ENCODE measurements at regions not wholly inside any gene's neighbourhood (a gene's known extent, or its start where the extent isn't known, plus 50 kb on each side); places are given as distances from the start of the nearest gene placed in this dataset.

DNA sequence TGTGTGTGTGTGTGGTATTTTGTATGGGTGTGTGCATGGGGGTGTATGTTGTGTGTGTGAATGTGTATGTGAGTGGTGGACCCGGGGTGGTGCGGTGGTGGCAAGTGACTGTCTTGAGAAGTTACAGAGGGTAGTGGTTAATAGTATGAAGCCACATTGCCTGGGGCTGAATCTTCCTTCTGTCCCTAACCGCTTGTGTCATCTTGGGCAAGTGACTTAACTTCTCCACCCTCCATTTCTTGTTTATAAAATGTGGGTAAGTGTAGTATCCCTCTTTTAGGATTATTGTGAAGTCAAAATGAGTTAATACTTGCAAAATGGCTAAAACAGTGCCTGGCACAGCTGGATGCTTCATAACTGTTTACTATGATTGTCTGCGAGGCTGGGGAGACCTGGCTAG, 63.5 kb downstream of the MYCN start:
- DNase-seq (ENCODE audit: low read depth), result no peak

DNA sequence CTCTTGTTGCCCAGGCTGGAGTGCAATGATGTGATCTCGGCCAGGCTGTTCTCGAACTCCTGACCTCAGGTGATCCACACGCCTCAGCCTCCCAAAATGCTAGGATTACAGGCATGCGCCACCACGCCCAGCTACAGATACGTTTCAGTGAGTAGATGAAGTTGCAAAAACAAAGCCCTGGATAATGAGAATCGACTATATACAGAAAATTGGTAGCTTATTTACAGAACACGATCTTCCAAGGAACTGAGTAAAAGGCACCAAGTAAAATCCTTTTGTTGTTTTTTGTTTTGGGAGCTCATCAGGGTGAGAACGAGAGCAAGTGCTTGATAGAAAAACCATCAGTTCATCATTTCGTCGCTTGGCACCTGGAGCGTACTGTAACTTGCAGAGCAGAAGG, 62.8 kb downstream of the MYCN start:
- DNase-seq (ENCODE audit: low read depth), result no peak

DNA sequence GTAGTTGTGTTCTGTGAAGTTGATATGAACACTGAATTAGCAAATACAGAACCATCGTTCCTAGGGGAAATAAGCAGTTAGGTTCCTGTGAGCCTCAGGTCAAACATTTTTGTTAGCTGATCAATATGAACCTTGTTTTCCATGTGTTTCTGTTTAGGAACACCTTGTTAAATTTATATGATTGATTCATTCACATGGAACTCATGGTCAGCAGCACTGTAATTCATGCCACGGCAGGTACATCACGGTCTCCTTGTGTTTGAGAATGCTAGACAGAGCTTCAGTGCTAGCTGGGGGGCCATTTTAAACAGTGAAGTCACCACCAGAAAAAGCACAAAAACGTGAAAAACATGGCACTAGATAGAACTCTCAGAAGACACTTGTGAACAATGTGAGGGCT, 62.2 kb downstream of the MYCN start:
- DNase-seq (ENCODE audit: low read depth), result no peak

DNA sequence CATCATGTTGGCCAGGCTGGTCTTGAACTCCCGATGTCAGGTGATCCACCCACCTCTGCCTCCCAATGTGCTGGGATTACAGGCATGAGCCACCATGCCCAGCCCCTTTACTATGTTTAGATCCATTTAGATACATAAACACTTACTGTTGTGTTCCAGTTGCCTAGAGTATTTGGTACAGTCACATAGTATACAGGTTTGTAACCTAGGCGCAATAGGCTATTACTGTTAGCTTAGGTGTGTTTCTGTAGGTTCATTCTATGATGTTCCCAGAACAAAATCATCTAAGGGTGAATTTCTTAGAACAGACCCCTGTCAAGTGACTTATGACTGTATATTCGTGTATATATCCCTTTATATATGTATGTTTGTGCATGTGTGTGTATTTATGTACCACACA, 61.8 kb downstream of the MYCN start:
- DNase-seq (ENCODE audit: low read depth), result no peak

DNA sequence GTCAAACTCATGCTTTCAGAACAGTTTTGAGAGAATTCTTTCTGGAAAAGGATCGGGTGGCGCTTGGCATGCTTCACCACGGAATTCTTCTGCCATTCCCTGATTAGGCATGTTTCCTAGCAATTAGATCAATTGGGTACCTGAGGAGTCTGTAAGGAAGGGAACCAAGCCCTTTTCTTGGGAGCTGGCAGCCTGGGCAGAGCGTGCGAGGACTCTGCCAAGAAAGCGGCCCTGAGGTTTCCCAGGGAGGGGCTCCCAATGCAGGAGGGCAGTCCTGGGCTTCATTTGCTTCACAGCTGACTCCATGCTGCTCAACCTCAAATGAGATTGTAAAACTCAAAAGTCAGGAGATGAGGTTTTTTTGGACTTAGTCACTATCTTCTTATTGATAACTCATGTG, 60.3 kb downstream of the MYCN start:
- DNase-seq (ENCODE audit: low read depth), result no peak

DNA sequence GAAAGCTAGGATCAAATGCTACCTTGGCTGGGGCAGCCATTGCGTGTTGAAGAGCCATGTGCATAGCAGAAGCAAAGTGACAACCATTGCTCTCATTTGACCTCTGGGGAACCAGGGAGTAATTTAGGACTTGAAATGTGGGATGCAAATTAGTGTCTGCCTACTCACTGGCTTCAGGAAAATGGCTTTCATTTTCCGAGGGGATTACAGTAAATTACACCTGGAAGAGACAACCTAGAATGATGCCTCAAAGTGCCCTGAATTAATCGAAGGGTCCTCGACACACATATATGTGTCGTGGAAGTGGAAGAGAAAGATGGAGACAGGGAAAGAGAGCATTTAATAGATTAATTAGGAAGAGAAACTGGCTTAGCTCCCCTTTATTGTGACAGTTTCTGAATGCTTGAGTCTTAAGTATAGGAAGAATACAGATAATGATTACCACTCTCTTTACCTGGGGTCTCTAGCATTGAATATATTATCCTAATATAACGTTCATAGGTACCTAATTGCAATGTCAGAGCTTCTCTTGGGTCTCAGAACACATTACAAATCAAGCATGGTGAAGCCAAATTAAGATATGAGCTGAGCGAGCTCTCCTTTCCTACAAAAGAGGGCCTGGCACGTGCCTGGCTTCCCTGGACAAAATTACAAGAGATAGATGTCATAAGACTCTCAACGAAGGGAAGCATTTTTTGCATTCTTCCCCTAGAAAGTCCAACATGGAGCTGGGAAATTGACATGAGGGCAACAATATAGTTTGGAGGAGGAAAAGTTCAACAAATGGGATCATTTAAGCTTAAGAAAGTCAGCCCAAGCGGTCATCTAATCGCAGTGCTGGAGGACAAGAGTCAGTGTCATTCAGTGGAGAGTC, 59.5 kb downstream of the MYCN start:
- DNase-seq (ENCODE audit: low read depth), result no peak

DNA sequence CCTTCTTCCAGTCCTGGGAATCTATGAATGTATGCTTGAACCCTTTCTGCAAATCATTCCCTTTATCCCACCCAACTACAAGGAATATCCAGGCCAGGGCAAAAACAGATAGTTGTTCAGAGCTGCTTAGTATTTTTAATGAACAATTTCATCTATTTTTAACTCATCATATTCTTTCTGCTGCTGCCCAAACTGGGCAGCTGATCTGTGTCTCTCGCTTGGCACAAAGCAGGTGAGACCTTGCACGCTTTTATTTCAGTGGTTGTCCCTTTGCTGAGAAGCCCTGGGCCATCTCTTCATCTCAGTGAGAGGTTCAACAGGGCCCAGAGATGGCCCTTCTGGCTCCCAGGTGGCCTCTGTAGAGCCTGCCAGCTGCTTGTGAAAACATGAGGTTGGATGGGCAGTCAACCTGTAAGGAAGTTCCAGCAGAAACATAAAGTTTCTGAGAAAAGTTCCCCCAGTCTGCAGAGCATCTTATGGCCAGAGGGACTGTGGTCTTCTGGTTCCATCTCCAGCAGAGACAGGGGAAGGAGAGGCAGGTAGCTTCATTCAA, 57.5 kb downstream of the MYCN start:
- no peak for DNase-seq (ENCODE audit: low read depth)

DNA sequence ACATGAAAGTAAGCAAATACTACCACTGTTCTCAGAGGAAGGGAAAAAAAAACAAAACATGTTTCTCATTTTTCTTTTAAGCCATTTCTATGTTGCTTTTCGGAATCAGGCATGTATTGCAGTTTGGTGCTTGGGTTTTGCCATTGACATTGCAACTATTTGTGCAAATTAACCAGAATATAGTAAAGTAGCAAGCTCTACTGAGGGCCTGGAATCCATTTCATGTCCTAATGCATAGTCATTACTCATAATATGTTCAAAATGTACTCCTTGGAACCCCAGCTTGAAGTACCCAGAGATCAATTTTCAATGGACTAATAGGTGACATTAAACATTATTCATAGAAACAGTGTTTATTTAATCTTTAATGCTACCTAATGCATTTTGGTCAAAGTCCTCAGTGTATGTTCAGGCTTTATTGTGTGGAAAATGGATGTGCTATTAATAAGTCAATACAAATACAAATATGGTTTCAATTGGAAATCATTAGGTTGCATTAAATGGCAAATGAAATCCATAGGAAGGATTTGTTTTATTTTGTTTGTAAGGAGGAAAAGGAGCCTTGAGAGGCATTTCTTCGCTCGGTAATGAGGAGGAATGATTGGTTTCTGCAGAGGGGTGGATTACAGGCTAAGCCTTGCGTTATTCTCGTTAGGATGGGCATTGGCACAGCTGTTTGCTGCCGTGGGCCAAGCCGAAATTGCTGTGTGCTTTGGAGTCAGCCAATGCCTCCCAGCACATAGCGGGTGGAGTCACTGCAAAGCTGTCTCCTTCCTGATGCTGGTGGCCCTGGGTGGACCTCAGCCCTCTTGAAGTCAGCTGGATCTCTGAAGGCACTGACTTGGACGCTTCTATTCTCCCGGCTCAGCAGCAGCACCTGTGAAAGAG, 56.4 kb downstream of the MYCN start:
- no peak for DNase-seq (ENCODE audit: low read depth)

Data from iris pigment epithelial cell (primary cell).